M059J (cell line): ENCODE measurements at regions not wholly inside any gene's neighbourhood (a gene's known extent, or its start where the extent isn't known, plus 50 kb on each side); places are given as distances from the start of the nearest gene placed in this dataset.

Experiments used
- DNase-seq: peaks from one replicate; pipeline ENCODE4 v3.0.0-alpha.2; 2012; ENCODE audit warnings: low read depth

DNA sequence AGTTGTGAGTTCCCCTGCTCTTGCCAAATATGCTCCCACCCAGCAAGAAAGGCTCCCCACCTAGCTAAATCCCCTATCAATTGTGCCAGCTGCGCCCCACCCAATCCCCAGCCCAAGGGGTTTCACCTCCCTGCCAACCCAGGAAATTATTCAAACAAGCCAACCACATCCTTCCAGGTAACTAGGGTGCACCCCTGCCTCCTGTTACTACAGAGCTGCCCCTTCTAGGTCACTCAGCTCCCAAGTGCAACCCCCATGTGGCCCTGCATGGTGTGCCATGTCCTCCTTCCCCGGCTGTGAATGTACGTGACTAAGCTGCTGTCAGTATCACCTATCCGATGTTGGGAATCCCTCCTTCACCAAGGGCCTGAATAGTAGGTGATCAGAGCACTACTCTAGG is 91.2 kb upstream of the LDAH start:
- no peak for DNase-seq

DNA sequence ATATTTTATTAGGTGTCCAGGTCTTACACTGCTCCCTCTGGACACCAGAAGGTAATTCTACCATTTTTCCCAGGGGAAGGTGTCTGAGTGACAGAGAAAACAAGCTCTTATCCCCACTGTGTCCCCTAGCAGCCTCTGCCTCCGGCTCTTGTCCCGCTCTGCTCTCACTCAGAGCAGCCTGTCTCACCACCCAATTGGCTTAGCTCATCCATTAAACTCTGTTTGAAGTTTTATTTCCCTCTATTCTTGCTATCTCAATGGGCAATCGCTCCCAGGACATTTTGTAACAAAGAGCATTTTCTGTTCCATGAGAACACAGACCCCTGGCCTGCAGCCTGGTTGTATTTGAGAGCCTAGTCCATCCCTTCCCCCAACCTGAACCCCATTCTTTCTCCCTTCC is 90.6 kb upstream of the LDAH start:
- DNase-seq = no peak

DNA sequence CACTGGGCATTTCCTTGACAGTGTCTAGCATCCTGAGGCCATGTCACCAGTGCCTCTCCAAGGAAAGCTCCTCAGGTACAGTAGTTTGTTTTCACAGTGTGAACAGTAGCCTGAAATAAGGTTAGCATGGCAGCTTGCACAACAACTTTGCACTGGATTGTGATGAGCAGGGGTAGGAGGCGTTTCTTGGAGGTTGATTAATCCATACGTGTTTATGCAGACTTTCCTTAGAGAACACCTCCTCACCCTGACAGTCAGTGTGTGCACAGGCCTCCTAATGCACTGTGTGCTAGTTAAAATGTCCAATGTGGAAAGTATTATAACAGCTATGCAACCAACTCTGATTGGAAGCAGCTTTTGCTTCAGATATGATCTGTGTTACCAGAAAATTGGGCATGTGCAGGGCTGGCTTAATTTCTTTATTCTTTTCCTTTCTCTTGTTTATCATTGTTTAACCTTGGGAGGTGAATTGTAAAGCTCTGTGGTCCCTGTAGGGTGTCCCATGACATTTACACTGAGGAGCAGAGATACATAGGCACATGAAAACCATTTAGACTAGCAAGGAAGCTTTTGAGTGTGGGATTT is 77.2 kb upstream of the LDAH start:
- DNase-seq = no peak

DNA sequence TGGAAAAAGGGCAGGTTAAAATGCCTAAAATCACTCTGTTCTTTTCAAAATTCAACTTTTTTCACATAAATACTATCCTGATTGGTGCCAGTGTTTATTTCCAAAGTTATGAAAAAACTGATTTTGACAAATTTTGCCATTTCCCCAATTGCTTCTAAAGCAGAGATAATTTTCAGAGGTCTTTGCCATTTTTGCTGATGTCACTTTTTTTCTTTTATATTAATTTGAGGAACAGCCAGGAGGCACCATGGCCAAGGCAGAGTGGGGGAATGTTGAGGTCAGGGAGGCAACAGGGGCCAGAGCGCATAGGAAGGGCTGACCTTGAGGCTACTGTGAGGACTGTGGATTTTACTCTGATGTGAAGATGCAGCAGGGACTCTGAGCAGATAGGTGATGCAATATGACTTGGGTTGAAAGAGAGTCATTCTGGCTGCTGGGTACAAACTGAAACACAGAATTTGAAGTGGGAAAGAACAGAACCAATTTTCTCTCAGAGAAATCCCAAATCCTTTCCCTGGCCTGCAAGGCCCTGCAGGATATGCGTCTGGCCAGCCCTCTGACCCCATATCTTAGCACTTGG is 75.1 kb upstream of the LDAH start:
- DNase-seq = no peak

DNA sequence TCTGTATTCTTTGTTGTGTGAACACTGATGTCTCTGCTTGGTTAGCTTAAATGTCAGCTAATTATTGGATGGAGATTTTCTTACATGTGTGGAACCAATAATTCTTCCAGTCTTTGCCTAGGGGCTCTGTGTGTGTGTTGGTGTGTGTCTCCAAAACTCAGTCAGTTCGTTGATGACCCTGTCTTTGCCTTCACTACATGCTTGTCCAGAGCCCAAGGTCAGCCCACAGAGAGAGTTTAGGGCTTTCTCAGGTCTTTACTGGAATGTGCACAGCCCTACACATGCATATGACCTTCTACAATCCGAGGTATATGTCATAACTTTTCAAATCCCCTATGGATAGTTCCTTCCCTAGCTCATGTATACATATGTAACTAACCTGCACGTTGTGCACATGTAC is 74.1 kb upstream of the LDAH start:
- DNase-seq = no peak

DNA sequence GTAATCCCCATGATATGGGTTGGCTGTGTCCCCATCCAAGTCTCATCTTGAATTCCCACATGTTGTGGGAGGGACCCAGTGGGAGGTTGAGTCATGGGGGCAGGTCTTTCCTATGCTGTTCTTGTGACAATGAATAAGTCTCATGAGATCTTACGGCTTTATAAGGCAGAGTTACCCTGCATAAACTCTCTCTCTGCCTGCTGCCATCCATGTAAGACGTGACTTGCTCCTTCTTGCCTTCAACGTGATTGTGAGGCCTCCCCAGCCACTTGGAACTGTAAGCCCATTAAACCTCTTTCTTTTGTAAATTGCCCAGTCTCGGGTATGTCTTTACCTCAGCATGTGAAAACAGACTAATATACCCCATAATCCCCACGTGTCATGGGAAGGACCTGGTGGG is 61.9 kb upstream of the LDAH start:
- DNase-seq = no peak

DNA sequence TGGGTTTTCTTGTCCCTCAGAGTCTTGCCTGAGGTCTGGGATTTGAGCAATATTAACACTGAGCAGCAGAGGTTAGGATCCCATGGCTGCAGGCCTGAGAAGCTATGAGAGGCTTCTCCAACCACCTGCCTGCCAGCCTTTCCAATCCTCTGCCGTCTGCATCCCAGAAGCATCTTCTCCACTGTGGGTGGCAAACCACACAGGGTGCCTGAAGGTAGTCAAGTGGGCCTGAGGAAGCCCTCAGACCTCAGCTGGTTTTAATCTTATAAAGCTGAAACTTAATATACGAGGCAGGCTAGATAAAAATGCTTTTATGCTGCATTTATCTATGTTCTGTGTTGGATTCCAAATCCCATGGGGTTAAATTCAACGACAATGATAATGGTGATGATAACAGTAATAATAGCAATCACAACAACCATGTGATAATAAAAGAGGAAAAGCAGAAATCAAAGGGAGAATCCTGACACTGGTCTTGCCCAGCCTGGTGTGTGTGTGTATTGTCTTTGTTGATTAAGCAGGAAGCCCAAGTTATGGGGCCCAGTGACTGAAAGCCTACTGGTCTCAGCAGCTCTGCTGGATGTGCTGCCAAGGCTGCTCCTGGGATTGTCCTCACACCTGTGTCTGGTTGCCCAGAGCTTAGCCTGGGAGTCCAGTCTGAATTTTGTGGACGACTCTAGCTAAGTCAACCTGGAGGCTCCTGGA is 59.7 kb upstream of the LDAH start:
- no peak for DNase-seq

DNA sequence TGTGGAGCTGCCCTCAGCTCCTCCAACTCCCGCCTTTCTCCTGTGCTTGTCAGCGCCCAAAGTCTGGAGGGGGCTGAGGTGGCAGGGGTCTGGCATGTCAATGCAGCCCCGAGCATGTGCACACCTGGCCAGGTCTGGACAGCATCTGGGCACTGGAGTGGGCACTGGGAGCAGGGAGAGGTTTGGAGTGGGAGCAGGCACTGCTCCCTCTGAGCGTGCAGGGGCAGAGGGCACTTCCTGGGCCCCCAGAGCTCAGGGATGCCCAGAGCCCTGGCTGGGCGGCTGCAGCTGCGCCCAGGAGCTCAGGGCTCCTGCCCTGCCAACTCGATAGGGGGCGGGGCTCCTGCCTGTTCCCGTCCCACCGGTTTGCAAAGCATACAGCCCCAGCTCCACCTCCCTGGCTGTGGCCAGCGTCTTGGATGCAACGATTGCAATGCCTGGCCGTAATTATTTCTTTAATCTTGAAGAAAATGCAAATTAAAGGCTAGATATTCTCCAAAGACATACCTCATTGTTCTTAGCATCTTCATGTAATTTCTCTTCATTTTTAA is 57.4 kb upstream of the LDAH start:
- no peak for DNase-seq

DNA sequence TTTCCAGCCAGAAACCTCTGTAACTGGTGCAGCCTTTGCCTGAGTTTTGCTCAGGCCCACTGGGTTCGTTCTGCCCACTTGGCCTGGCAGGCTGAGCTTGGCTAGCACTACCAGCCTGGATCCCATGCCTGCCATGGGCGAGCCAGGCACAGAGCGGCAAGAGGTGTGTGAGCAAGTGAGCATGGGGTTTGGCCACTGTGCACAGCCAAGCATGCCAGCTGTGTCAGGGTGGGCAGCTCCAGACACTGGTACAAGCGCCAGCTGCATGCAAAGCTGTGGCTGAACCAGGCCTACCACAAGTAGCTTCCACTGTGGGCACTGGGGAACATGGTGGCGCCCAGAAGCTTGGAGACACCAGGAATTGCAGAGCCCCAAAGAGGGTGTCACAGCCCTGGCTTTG is 56.3 kb upstream of the LDAH start:
- no peak for DNase-seq

DNA sequence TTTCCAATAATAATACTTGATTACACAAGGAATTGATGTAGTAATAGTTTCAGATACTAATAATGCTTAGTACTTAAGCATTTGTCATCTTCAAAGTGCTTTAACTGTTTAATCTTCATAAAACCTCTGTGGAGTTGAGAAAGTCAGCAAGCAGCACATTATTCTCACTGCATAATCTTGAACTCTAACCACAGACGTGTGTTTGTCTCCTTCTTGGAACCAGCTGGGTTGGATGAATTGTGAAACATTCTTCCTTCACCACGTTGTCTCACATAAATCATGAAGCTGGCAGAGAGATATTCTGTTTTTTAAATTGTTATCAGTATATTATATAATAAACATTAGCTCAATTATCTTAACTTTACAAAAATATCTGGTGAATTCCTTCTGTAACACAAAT is 55.1 kb upstream of the LDAH start:
- no peak for DNase-seq
